Esophagus muscularis mucosa (tissue), 4 donors: ENCODE measurements at regions not wholly inside any gene's neighbourhood (a gene's known extent, or its start where the extent isn't known, plus 50 kb on each side); places are given as distances from the start of the nearest gene placed in this dataset.

Source experiments
- EP300 ChIP-seq: sonication (generic); formaldehyde crosslinking; IDR thresholded peaks from one replicate; pipeline ENCODE4 v1.6.1; 2017; ENCODE audit warnings: antibody characterized with exemption
- POLR2AphosphoS5 ChIP-seq, 2 donors: sonication (generic); formaldehyde crosslinking; IDR thresholded peaks; one replicate each; pipeline ENCODE4 v1.6.1; 2017; ENCODE audit warnings: antibody characterized with exemption in 2 of 2
- TF ChIP-seq, protein P1 (sequence below), 3 experiments: fragments of 200-600 bp in 2 of 3; fragments of 450-650 bp in 1 of 3; sonication (generic) in 2 of 3; IDR thresholded peaks; one replicate each; pipeline ENCODE4 v1.5.1; 2017 to 2019; ENCODE audit warnings: antibody characterized with exemption in 3 of 3, mild to moderate bottlenecking in 2 of 3, moderate library complexity in 1 of 3

GRCh38 chr12:13691598-13691997, 289.8 kb downstream of the GRIN2B start:
- TF ChIP-seq, protein P1, sequence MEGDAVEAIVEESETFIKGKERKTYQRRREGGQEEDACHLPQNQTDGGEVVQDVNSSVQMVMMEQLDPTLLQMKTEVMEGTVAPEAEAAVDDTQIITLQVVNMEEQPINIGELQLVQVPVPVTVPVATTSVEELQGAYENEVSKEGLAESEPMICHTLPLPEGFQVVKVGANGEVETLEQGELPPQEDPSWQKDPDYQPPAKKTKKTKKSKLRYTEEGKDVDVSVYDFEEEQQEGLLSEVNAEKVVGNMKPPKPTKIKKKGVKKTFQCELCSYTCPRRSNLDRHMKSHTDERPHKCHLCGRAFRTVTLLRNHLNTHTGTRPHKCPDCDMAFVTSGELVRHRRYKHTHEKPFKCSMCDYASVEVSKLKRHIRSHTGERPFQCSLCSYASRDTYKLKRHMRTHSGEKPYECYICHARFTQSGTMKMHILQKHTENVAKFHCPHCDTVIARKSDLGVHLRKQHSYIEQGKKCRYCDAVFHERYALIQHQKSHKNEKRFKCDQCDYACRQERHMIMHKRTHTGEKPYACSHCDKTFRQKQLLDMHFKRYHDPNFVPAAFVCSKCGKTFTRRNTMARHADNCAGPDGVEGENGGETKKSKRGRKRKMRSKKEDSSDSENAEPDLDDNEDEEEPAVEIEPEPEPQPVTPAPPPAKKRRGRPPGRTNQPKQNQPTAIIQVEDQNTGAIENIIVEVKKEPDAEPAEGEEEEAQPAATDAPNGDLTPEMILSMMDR (IDR thresholded peaks at IDR 0.05) = no peak
- TF ChIP-seq POLR2AphosphoS5 (IDR thresholded peaks at IDR 0.05) (no peak), EP300 (no peak)
